GM19397 (cell line): ENCODE measurements at regions not wholly inside any gene's neighbourhood (a gene's known extent, or its start where the extent isn't known, plus 50 kb on each side); places are given as distances from the start of the nearest gene placed in this dataset.
"Not testable (repeated sequence)": the region's sequence is repeated elsewhere in the genome, so short reads cannot be mapped to it uniquely, and the experiment has no call there.

Source experiments
- ATAC-seq: cut with Tn5 transposase; IDR thresholded peaks from one replicate; pipeline ENCODE4 v1.9.1; 2021; ENCODE audit warnings: mild to moderate bottlenecking, moderate library complexity; ENCODE audit not compliant: unreplicated experiment

GRCh38 chr2:129484999-129485897 lies 494.2 kb upstream of the RAB6C start:
- ATAC-seq = no peak

- no peak for ATAC-seq
Observed at GRCh38 chr2:129488376-129488775, 491.1 kb upstream of the RAB6C start.

- no peak for ATAC-seq
Observed at GRCh38 chr2:129490641-129491040, 488.8 kb upstream of the RAB6C start.

- no peak for ATAC-seq
Observed at GRCh38 chr2:129491308-129491707, 488.2 kb upstream of the RAB6C start.

GRCh38 chr2:129492548-129492947 lies 486.9 kb upstream of the RAB6C start:
- no peak for ATAC-seq

- ATAC-seq = no peak
Observed at GRCh38 chr2:129499747-129500146, 479.7 kb upstream of the RAB6C start.

- ATAC-seq = no peak
Observed at GRCh38 chr2:129502781-129503180, 476.7 kb upstream of the RAB6C start.

- no peak for ATAC-seq
Observed at GRCh38 chr2:129504646-129505045, 474.8 kb upstream of the RAB6C start.

GRCh38 chr2:129518937-129519336 lies 460.5 kb upstream of the RAB6C start:
- no peak for ATAC-seq

GRCh38 chr2:129532158-129532557 lies 447.3 kb upstream of the RAB6C start:
- not testable (repeated sequence) for ATAC-seq

GRCh38 chr2:129548880-129549279 lies 430.6 kb upstream of the RAB6C start:
- ATAC-seq = no peak

- ATAC-seq = no peak
Observed at GRCh38 chr2:129550536-129550935, 428.9 kb upstream of the RAB6C start.

GRCh38 chr2:129554373-129554772 lies 425.1 kb upstream of the RAB6C start:
- ATAC-seq = no peak

GRCh38 chr2:129559101-129559500 lies 420.4 kb upstream of the RAB6C start:
- no peak for ATAC-seq

- no peak for ATAC-seq
Observed at GRCh38 chr2:129565551-129566109, 413.8 kb upstream of the RAB6C start.

- ATAC-seq = not testable (repeated sequence)
Observed at GRCh38 chr2:129570812-129571211, 408.7 kb upstream of the RAB6C start.

- ATAC-seq = no peak
Observed at GRCh38 chr2:129575431-129575830, 404.0 kb upstream of the RAB6C start.

GRCh38 chr2:129575880-129576279 lies 403.6 kb upstream of the RAB6C start:
- ATAC-seq = no peak

GRCh38 chr2:129580001-129580400 lies 399.5 kb upstream of the RAB6C start:
- no peak for ATAC-seq

GRCh38 chr2:129585760-129586159 lies 393.7 kb upstream of the RAB6C start:
- ATAC-seq = no peak

- ATAC-seq = no peak
Observed at GRCh38 chr2:129587426-129588064, 391.9 kb upstream of the RAB6C start.

- ATAC-seq = no peak
Observed at GRCh38 chr2:129604560-129604959, 374.9 kb upstream of the RAB6C start.
